Endodermal cell (in vitro differentiated cells): ENCODE measurements at regions not wholly inside any gene's neighbourhood (a gene's known extent, or its start where the extent isn't known, plus 50 kb on each side); places are given as distances from the start of the nearest gene placed in this dataset.

Source experiments
- DNase-seq: peaks from one replicate; pipeline ENCODE4 v3.0.0-alpha.2; 2017
- H3K27ac ChIP-seq: 2 replicates; pipeline ENCODE4 v1.5.1; 2013; ENCODE audit warnings: mild to moderate bottlenecking, low read depth, low read length, moderate library complexity
- H3K27me3 ChIP-seq: 2 replicates; pipeline ENCODE4 v1.6.1; 2013; ENCODE audit warnings: mild to moderate bottlenecking, low read length, moderate library complexity; ENCODE audit not compliant: insufficient read depth, control insufficient read depth, poor library complexity, severe bottlenecking
- H3K36me3 ChIP-seq: 2 replicates; pipeline ENCODE4 v1.7.0; 2013; ENCODE audit warnings: mild to moderate bottlenecking, low read length, moderate library complexity; ENCODE audit not compliant: control insufficient read depth, insufficient read depth
- H3K4me1 ChIP-seq: one replicate; pipeline ENCODE4 v1.7.0; 2013; ENCODE audit warnings: low read length; ENCODE audit not compliant: control insufficient read depth, insufficient read depth
- H3K4me3 ChIP-seq: 2 replicates; pipeline ENCODE4 v1.5.1; 2013; ENCODE audit warnings: mild to moderate bottlenecking, low read length, moderate library complexity
- H3K9ac ChIP-seq: 2 replicates; pipeline ENCODE4 v1.6.1; 2013; ENCODE audit warnings: mild to moderate bottlenecking, low read length, moderate library complexity; ENCODE audit not compliant: poor library complexity, severe bottlenecking; ENCODE audit errors: extremely low read depth
- H3K9me3 ChIP-seq: 2 replicates; pipeline ENCODE4 v1.6.1; 2013; ENCODE audit warnings: mild to moderate bottlenecking, low read length, moderate library complexity; ENCODE audit not compliant: control insufficient read depth
- H3K27ac Mint-ChIP-seq: 2 replicates; pipeline ENCODE4 v1.8.0; 2020; ENCODE audit warnings: mixed read lengths
- H3K27me3 Mint-ChIP-seq: 2 replicates; pipeline ENCODE4 v1.8.0; 2021; ENCODE audit warnings: mild to moderate bottlenecking, mixed read lengths; ENCODE audit not compliant: insufficient read depth
- H3K36me3 Mint-ChIP-seq: 2 replicates; pipeline ENCODE4 v1.8.0; 2020; ENCODE audit warnings: low read depth, mixed read lengths
- H3K4me1 Mint-ChIP-seq: 2 replicates; pipeline ENCODE4 v1.8.0; 2020; ENCODE audit warnings: mixed read lengths
- H3K4me3 Mint-ChIP-seq: 2 replicates; pipeline ENCODE4 v1.8.0; 2020; ENCODE audit warnings: mild to moderate bottlenecking, moderate library complexity, mixed read lengths
- H3K9me3 Mint-ChIP-seq: 2 replicates; pipeline ENCODE4 v1.8.0; 2020; ENCODE audit warnings: mild to moderate bottlenecking, mixed read lengths
- CTCF ChIP-seq: fragments of 200-600 bp; sonication (generic); conservative IDR thresholded peaks from 2 replicates; pipeline ENCODE4 v1.5.0; 2021; ENCODE audit warnings: antibody characterized with exemption, mild to moderate bottlenecking
- WGBS, 2 experiments: methylation state at CpG; one replicate each; pipeline versions ENCODE4 v1.1.5 to v1.1.7; 2013; ENCODE audit warnings: missing lambda C conversion rate in 2 of 2, mixed read lengths in 1 of 2; ENCODE audit not compliant: insufficient coverage in 1 of 2, insufficient read length in 1 of 2; 5-methylcytosine and 5-hydroxymethylcytosine counted together

GRCh38 chr2:239687441-239687840, 286.6 kb upstream of the HDAC4 start:
- Mint-ChIP-seq H3K4me1 (no peaks in the 10 kb centered on the region), H3K4me3 (no peak overlapping the region), H3K9me3 (peaks cover 2% of the 10 kb centered on the region), H3K27me3 (peaks cover 5% of the 10 kb centered on the region), H3K36me3 (no peaks in the 10 kb centered on the region), H3K27ac (no peak overlapping the region)
- no peaks in the 10 kb centered on the region for H3K36me3 ChIP-seq
- H3K4me3 ChIP-seq, result no peak overlapping the region
- H3K9me3 ChIP-seq, result no peaks in the 10 kb centered on the region
- no peak overlapping the region for H3K27ac ChIP-seq
- WGBS, 2 experiments, result 75 to 85% methylated on average over 4 to 5 of the region's 5 CpGs
- H3K9ac ChIP-seq, result no peak overlapping the region
- TF ChIP-seq CTCF, result no peak
- peaks cover 4% of the 10 kb centered on the region for H3K27me3 ChIP-seq
- H3K4me1 ChIP-seq, result no peaks in the 10 kb centered on the region
- DNase-seq, result peak; percentile 36

GRCh38 chr2:239685965-239686364, 285.1 kb upstream of the HDAC4 start:
- no peaks in the 10 kb centered on the region for H3K36me3 ChIP-seq
- 93 to 94% methylated on average over 3 of the region's 3 CpGs for WGBS, 2 experiments
- peaks cover 4% of the 10 kb centered on the region for H3K27me3 ChIP-seq
- no peak overlapping the region for H3K9ac ChIP-seq
- H3K4me1 Mint-ChIP-seq, result no peaks in the 10 kb centered on the region
- peaks cover 6% of the 10 kb centered on the region for H3K27me3 Mint-ChIP-seq
- H3K4me1 ChIP-seq, result no peaks in the 10 kb centered on the region
- no peak overlapping the region for H3K27ac ChIP-seq
- H3K36me3 Mint-ChIP-seq, result no peaks in the 10 kb centered on the region
- TF ChIP-seq CTCF, result no peak
- H3K4me3 Mint-ChIP-seq, result no peak overlapping the region
- no peaks in the 10 kb centered on the region for H3K9me3 ChIP-seq
- DNase-seq, result no peak
- H3K9me3 Mint-ChIP-seq, result peaks cover 2% of the 10 kb centered on the region
- no peak overlapping the region for H3K27ac Mint-ChIP-seq
- no peak overlapping the region for H3K4me3 ChIP-seq

GRCh38 chr2:239685556-239685955, 284.7 kb upstream of the HDAC4 start:
- Histone ChIP-seq H3K27ac (no peak overlapping the region), H3K36me3 (no peaks in the 10 kb centered on the region), H3K4me1 (no peaks in the 10 kb centered on the region), H3K9ac (no peak overlapping the region), H3K9me3 (no peaks in the 10 kb centered on the region), H3K4me3 (no peak overlapping the region), H3K27me3 (peaks cover 4% of the 10 kb centered on the region)
- H3K36me3 Mint-ChIP-seq, result no peaks in the 10 kb centered on the region
- TF ChIP-seq CTCF, result no peak
- H3K4me1 Mint-ChIP-seq, result no peaks in the 10 kb centered on the region
- DNase-seq, result no peak
- H3K4me3 Mint-ChIP-seq, result no peak overlapping the region
- no peak overlapping the region for H3K27ac Mint-ChIP-seq
- H3K27me3 Mint-ChIP-seq, result peaks cover 6% of the 10 kb centered on the region
- WGBS, 2 experiments, result 86 to 100% methylated on average over 3 to 8 of the region's 8 CpGs
- peaks cover 2% of the 10 kb centered on the region for H3K9me3 Mint-ChIP-seq
